GM23248 (cell line): ENCODE measurements at regions not wholly inside any gene's neighbourhood (a gene's known extent, or its start where the extent isn't known, plus 50 kb on each side); places are given as distances from the start of the nearest gene placed in this dataset.

ENCODE experiments used
- EZH2 ChIP-seq: fragments of 200-600 bp; sonication (generic); IDR thresholded peaks from 2 replicates; pipeline ENCODE4 v1.6.1; 2018; ENCODE audit warnings: antibody characterized with exemption, mild to moderate bottlenecking; ENCODE audit not compliant: insufficient read depth, poor library complexity, severe bottlenecking
- EZH2phosphoT487 ChIP-seq: fragments of 200-600 bp; sonication (generic); IDR thresholded peaks from 2 replicates; pipeline ENCODE4 v1.6.1; 2018; ENCODE audit warnings: antibody characterized with exemption, moderate library complexity, mild to moderate bottlenecking, low read depth; ENCODE audit not compliant: insufficient read depth

- no peak for TF ChIP-seq EZH2
- TF ChIP-seq EZH2phosphoT487: no peak
Observed at GRCh38 chr2:120497261-120497977, 151.5 kb downstream of the INHBB start.
